Vagina (tissue), 2 donors: ENCODE measurements at regions not wholly inside any gene's neighbourhood (a gene's known extent, or its start where the extent isn't known, plus 50 kb on each side); places are given as distances from the start of the nearest gene placed in this dataset.

Experiments
- DNase-seq, 2 donors: peaks; one replicate each; pipeline ENCODE4 v3.0.0-alpha.2; 2017; ENCODE audit errors: extremely low spot score in 2 of 2
- H3K27ac ChIP-seq: fragments of 200-600 bp; sonication (generic); one replicate; pipeline ENCODE4 v1.5.1; 2019
- H3K27me3 ChIP-seq: fragments of 200-600 bp; sonication (generic); one replicate; pipeline ENCODE4 v1.5.1; 2019
- H3K36me3 ChIP-seq, 2 donors: fragments of 200-600 bp; sonication (generic); one replicate each; pipeline ENCODE4 v1.5.1; 2017 to 2019
- H3K4me1 ChIP-seq: fragments of 200-600 bp; sonication (generic); one replicate; pipeline ENCODE4 v1.5.1; 2019
- H3K4me3 ChIP-seq, 2 donors: fragments of 200-600 bp; sonication (generic); 1 replicate in 1 of 2; 2 replicates in 1 of 2; pipeline ENCODE4 v1.5.1; 2016 to 2019
- H3K9me3 ChIP-seq: fragments of 200-600 bp; sonication (generic); one replicate; pipeline ENCODE4 v1.5.1; 2019
- POLR2A ChIP-seq, 2 donors: fragments of 450-650 bp; IDR thresholded peaks; one replicate each; pipeline ENCODE4 v1.6.1; 2017; ENCODE audit warnings: antibody characterized with exemption in 2 of 2, mild to moderate bottlenecking in 2 of 2, moderate library complexity in 2 of 2
- POLR2AphosphoS5 ChIP-seq, 2 donors: sonication (generic); formaldehyde crosslinking; IDR thresholded peaks; one replicate each; pipeline ENCODE4 v1.9.0; 2017; ENCODE audit warnings: antibody characterized with exemption in 2 of 2, mild to moderate bottlenecking in 2 of 2, low read depth in 1 of 2; ENCODE audit not compliant: insufficient read depth in 1 of 2
- intact Hi-C: fragments of 100-400 bp; cut with DNase I; formaldehyde crosslinking; loops from one replicate; pipeline ENCODE4 v1.15.1; 2023
- TF ChIP-seq, protein P1 (sequence below), 3 experiments: fragments of 450-650 bp in 2 of 3; fragments of 200-600 bp in 1 of 3; sonication (generic) in 1 of 3; IDR thresholded peaks; one replicate each; pipeline ENCODE4 v1.5.1; 2017 to 2019; ENCODE audit warnings: antibody characterized with exemption in 3 of 3, mild to moderate bottlenecking in 2 of 3, moderate library complexity in 2 of 3

DNA sequence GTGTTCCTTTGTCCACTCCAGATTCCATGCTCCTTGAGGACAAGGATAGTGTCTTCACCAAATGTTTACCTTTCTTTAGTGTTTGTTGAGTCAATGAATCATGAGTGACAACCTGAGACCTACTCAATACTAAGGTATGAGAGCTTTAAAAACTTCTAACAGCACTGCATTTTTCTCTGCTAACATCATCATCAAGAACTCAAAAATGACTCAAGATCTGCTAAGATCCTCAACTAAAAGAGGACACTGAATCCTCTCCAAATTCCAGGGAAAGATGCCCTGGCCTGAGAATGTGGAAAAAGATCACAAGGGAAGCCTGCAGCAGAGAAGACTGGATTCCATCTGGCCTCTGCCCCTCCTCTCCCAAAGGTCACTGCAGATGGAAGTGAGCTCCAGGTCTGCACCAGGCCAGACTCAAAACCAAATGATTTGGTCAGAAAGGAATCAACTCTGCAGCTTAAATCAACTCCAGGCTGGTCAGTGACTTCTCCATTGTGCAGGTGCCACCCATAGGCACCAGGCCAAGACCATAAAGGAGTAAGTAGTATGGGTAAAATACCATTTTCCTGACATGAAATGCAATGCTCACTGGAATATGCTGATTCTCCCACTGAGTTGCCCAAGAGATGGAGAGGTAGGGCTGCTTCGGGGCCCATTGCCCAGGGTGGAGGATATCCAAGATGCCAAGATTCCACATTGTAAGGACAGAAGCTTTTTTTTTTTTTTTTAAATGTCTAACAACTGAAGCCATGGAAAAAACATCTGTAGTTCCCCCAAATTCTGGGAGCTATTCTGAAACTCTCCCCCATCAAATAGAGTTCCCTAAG is 89.5 kb upstream of the DOCK9 start:
- TF ChIP-seq, protein P1, sequence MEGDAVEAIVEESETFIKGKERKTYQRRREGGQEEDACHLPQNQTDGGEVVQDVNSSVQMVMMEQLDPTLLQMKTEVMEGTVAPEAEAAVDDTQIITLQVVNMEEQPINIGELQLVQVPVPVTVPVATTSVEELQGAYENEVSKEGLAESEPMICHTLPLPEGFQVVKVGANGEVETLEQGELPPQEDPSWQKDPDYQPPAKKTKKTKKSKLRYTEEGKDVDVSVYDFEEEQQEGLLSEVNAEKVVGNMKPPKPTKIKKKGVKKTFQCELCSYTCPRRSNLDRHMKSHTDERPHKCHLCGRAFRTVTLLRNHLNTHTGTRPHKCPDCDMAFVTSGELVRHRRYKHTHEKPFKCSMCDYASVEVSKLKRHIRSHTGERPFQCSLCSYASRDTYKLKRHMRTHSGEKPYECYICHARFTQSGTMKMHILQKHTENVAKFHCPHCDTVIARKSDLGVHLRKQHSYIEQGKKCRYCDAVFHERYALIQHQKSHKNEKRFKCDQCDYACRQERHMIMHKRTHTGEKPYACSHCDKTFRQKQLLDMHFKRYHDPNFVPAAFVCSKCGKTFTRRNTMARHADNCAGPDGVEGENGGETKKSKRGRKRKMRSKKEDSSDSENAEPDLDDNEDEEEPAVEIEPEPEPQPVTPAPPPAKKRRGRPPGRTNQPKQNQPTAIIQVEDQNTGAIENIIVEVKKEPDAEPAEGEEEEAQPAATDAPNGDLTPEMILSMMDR (IDR thresholded peaks at IDR 0.05): no peak
- TF ChIP-seq POLR2AphosphoS5 (IDR thresholded peaks at IDR 0.05; ENCODE audit: insufficient read depth in 1 of 2, low read depth in 1 of 2): no peak
- no peak for TF ChIP-seq POLR2A (IDR thresholded peaks at IDR 0.05)
- Histone ChIP-seq H3K27ac (no peak overlapping the region), H3K4me3 (no peak overlapping the region), H3K9me3 (no peaks in the 10 kb centered on the region), H3K4me1 (peaks cover 32% of the 10 kb centered on the region), H3K36me3 (no peaks in the 10 kb centered on the region), H3K27me3 (no peaks in the 10 kb centered on the region)
- intact Hi-C loops: no loop called here
- peak in 1 of 2 donors; percentile 61 for DNase-seq

DNA sequence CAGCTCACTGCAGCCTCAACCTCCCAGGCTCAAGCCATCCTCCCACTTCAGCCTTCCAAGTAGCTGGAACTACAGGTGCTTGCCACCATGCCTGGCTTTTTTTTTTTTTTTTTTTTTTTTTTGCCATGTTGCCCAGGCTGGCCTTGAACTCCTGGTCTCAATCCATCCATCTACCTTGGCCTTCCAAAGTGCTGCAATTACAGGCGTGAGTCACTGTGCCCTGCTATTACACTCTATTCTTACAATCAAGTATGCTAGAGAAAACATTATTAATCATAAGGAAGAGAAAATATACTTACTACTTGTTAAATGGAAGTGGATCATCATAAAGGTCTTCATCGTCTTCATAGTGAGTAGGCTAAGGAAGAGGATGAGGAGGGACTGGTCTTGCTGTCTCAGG is 93.3 kb upstream of the DOCK9 start:
- Histone ChIP-seq H3K36me3 (no peaks in the 10 kb centered on the region), H3K4me3 (no peak overlapping the region), H3K4me1 (peaks cover 9% of the 10 kb centered on the region), H3K27ac (no peak overlapping the region), H3K9me3 (no peaks in the 10 kb centered on the region), H3K27me3 (no peaks in the 10 kb centered on the region)
- DNase-seq: peak in 1 of 2 donors; percentile 37
- intact Hi-C loops: no loop called here
- TF ChIP-seq, protein P1 (IDR thresholded peaks at IDR 0.05): no peak
- TF ChIP-seq POLR2A (IDR thresholded peaks at IDR 0.05): no peak
- no peak for TF ChIP-seq POLR2AphosphoS5 (IDR thresholded peaks at IDR 0.05; ENCODE audit: insufficient read depth in 1 of 2, low read depth in 1 of 2)

DNA sequence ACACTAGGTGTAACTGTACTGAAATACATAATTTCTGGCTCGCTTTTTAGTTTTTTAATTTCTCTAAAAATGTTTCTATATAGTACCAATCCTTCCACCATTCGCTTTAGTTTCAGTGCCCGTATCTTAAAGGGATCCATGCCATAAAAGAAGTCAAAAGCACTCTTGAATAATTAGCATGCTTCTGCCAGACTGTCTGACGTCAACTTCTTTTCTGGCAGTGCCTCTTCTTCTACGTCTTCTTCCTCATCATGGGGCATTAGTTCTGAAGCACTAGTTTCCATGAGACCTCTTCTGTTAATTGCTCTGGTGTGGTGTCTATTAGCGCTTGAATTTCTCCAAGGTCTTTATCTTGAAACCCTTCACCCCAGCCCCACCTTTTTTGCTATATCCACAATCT is 93.8 kb upstream of the DOCK9 start:
- H3K4me1 ChIP-seq: peaks cover 9% of the 10 kb centered on the region
- no peak overlapping the region for H3K4me3 ChIP-seq
- no peaks in the 10 kb centered on the region for H3K9me3 ChIP-seq
- intact Hi-C loops: no loop called here
- no peak overlapping the region for H3K27ac ChIP-seq
- no peaks in the 10 kb centered on the region for H3K36me3 ChIP-seq
- TF ChIP-seq, protein P1 (IDR thresholded peaks at IDR 0.05): no peak
- TF ChIP-seq POLR2A (IDR thresholded peaks at IDR 0.05) (no peak), POLR2AphosphoS5 (IDR thresholded peaks at IDR 0.05; ENCODE audit: insufficient read depth in 1 of 2, low read depth in 1 of 2) (no peak)
- H3K27me3 ChIP-seq: no peaks in the 10 kb centered on the region
- no peak for DNase-seq

DNA sequence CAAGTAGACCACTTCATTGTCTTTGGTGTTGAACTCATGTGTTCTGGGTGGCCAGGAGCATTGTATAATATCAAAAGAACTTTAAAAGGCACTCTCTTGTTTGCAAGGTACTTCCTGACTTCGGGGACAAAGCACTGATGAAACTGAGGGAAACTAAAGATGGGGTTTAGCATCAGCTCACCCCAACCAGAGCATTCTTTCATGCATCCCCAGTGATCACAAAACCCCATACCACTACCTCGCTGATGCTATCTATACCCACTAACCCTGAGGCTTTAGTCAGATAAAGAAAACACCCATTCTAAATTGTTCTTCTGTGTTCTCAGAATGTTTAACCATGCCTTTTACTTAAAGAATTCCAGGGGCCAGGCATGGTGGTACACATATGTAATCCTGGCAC is 94.5 kb upstream of the DOCK9 start:
- TF ChIP-seq POLR2AphosphoS5 (IDR thresholded peaks at IDR 0.05; ENCODE audit: insufficient read depth in 1 of 2, low read depth in 1 of 2): no peak
- Histone ChIP-seq H3K27ac (no peak overlapping the region), H3K4me1 (peaks cover 9% of the 10 kb centered on the region), H3K36me3 (no peaks in the 10 kb centered on the region), H3K4me3 (no peak overlapping the region), H3K9me3 (no peaks in the 10 kb centered on the region), H3K27me3 (no peaks in the 10 kb centered on the region)
- intact Hi-C loops: no loop called here
- DNase-seq: peak in 1 of 2 donors; percentile 5

DNA sequence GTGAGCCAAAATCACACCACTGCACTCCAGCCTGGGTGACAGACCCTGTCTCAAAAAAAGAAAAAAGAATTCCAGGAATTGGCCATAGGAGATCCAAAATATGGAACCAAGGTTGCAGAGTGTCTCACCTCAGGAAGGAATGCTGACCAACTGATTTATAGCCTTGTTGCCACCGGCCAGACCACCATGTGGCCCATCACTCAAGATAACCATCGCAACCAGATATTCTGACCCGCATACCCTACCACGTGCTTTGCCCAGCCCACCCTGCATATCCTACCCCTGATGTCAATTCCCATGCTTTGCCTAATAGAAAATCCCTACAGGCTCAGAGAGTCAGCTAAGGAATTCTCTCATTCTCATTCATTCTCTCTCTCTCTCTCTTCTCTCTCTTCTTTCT is 95.1 kb upstream of the DOCK9 start:
- Histone ChIP-seq H3K4me1 (peaks cover 6% of the 10 kb centered on the region), H3K27ac (no peak overlapping the region), H3K27me3 (no peaks in the 10 kb centered on the region), H3K36me3 (no peaks in the 10 kb centered on the region), H3K4me3 (no peak overlapping the region), H3K9me3 (no peaks in the 10 kb centered on the region)
- DNase-seq: peak in 1 of 2 donors; percentile 70
- TF ChIP-seq POLR2AphosphoS5 (IDR thresholded peaks at IDR 0.05; ENCODE audit: insufficient read depth in 1 of 2, low read depth in 1 of 2): no peak
- TF ChIP-seq, protein P1 (IDR thresholded peaks at IDR 0.05): no peak
- intact Hi-C loops: no loop called here
